HG03159 (cell line): ENCODE measurements at regions not wholly inside any gene's neighbourhood (a gene's known extent, or its start where the extent isn't known, plus 50 kb on each side); places are given as distances from the start of the nearest gene placed in this dataset.
"Not testable (repeated sequence)": the region's sequence is repeated elsewhere in the genome, so short reads cannot be mapped to it uniquely, and the experiment has no call there.

Source experiments
- ATAC-seq: cut with Tn5 transposase; IDR thresholded peaks from one replicate; pipeline ENCODE4 v1.9.1; 2021; ENCODE audit warnings: mild to moderate bottlenecking, moderate library complexity; ENCODE audit not compliant: unreplicated experiment

- no peak for ATAC-seq
These were observed 269.4 kb downstream of the MYCN start for GRCh38 chr2:16209799-16210198.

- ATAC-seq: no peak
These were observed 268.6 kb downstream of the MYCN start for GRCh38 chr2:16208921-16209320.

GRCh38 chr2:16208241-16208797 is 268.0 kb downstream of the MYCN start:
- no peak for ATAC-seq

DNA sequence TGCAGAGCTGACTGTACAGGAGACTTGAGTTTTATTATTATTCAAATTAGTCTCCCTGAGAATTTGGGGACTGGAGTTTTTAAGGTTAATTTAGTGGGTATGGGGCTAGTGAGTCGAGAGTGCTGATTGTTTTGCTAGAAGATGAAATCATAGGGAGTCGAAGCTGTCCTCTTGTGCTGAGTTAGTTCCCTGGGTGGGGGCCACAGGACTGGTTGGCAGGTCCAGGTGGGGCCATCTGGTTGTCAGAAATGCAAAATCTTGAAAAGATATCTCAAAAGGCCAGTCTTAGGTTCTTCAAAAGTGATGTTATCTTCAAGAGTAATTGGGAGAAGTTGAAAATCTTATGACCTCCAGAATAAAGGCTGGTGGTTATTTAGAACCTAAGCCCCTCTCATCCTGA is 267.3 kb downstream of the MYCN start:
- no peak for ATAC-seq

- ATAC-seq: no peak
These were observed 266.8 kb downstream of the MYCN start for GRCh38 chr2:16207151-16207550.

- ATAC-seq: no peak
These were observed 266.0 kb downstream of the MYCN start for GRCh38 chr2:16206191-16206944.

DNA sequence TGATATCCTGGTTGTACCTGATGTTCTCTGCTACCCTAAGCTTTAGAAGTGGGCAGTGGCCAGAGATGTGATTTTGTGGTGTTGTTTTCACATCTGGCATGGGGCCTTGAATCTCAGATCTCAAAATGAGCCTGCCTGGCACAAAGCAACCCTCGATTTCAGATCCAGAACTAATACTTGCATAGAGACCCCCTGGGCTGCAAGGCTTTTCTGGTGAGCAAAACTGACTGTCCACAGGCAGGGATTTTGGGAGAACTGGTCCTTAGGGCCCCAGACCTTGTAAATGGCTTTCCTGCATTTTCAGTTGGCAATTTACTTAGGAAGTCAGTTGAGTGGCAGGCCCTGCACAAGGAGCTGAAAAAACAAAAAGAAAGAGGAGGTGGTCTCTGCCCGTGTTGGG is 265.3 kb downstream of the MYCN start:
- no peak for ATAC-seq

GRCh38 chr2:16204886-16205620 is 264.7 kb downstream of the MYCN start:
- ATAC-seq: no peak

DNA sequence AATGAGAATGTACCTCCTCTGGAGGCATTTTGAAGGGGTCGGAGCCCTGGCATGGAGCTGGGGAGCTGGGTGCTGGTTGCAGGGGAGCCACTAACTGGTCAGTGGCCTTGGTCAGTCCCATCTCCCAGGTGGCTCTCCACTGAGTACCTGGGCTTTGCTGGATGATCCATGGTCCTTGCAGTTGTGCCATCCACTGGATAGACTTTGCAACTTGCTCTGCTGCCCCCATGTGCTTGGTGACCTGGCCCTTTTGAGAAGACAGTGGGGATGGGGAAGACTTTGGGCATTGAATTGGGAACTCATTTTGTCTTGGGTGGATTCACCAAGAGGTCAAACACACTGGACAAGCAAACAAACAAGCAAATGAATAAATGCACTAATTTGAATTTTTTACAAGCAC is 263.9 kb downstream of the MYCN start:
- no peak for ATAC-seq

DNA sequence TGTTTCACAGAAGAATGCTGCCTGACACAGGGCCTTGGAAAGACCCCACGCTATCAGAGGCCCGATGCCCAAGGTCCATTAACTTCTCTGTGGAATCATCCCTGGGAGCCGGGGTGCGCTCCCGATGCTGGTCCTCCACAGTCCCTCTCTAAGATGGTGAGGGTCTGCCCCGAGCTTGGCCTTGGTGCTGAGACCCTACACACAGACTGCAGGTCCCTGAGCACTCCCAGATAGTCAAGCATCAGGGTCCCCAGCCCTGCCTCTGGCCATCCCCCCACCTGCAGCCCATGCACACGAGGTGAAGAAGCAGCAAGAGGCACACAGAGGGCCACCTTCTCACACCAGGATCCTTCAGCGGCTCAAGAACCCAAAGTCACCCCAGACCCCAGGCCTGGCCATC is 263.3 kb downstream of the MYCN start:
- no peak for ATAC-seq

DNA sequence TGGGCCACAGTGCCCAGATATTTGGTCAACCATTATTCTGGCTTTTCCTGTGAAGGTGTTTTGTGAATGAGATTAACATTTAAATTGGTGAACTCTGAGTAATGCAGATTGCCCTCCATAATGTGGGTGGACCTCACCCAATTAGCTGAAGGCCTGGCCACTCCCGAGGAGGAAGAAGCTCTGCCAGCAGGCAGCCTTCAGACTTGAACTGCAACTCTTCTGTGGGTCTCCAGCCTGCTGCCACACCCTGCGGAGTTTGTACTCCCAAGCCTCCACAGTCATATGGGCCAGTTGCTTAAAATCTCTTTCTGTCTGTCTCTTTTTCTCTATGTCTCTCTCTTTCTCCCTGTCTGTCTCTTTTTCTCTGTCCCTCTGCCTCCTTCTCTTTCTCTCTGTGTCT is 262.7 kb downstream of the MYCN start:
- no peak for ATAC-seq

GRCh38 chr2:16202266-16203020 is 262.1 kb downstream of the MYCN start:
- no peak for ATAC-seq

- ATAC-seq: no peak
These were observed 261.5 kb downstream of the MYCN start for GRCh38 chr2:16201848-16202247.

DNA sequence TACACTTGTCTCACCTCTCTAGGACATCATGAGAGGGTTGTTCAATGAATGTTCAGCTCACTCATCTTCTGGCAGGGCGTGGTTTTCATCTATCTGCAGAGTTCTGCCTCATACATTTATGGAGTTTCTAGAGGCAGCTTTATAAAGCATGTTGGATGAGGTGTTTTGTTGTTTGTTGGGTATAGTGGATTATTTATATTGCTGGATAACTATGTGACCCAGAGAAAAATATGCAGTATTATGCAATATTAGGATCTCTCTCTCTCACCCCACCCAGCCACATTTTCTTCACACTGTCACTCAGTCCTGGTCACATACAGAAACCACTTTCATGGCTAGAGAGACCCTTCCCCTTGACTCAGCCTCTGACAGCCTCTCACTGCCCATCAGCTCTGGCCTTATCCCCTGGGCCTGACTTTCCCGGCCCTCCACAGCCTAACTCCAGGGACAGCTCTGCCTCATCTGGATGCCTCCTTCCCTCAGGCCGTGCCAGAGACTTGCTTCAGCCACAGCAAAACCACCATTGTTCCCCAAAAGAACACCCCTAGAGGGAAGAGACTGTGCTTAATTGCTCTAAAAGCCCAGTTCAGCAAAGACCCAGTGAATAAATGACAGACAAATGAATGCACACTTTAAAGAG is 260.3 kb downstream of the MYCN start:
- no peak for ATAC-seq

- ATAC-seq: no peak
These were observed 259.7 kb downstream of the MYCN start for GRCh38 chr2:16199882-16200553.

- ATAC-seq: not testable (repeated sequence)
These were observed 258.9 kb downstream of the MYCN start for GRCh38 chr2:16199241-16199640.

- ATAC-seq: no peak
These were observed 258.0 kb downstream of the MYCN start for GRCh38 chr2:16198166-16198912.

GRCh38 chr2:16197504-16198147 is 257.3 kb downstream of the MYCN start:
- ATAC-seq: no peak
